Nephron progenitor cell (in vitro differentiated cells): ENCODE measurements at regions not wholly inside any gene's neighbourhood (a gene's known extent, or its start where the extent isn't known, plus 50 kb on each side); places are given as distances from the start of the nearest gene placed in this dataset.
"Not testable (repeated sequence)": the region's sequence is repeated elsewhere in the genome, so short reads cannot be mapped to it uniquely, and the experiment has no call there.

Source experiments
- DNase-seq: peaks from one replicate; pipeline ENCODE4 v3.0.0; 2021
- H3K27ac Mint-ChIP-seq: 2 replicates; pipeline ENCODE4 v1.8.0; 2021; ENCODE audit warnings: mild to moderate bottlenecking, moderate library complexity, mixed read lengths
- H3K27me3 Mint-ChIP-seq: 2 replicates; pipeline ENCODE4 v1.8.0; 2021; ENCODE audit warnings: mild to moderate bottlenecking, low read depth, mixed read lengths; ENCODE audit not compliant: poor library complexity
- H3K36me3 Mint-ChIP-seq: 2 replicates; pipeline ENCODE4 v1.8.0; 2021; ENCODE audit warnings: low read depth, mixed read lengths
- H3K4me1 Mint-ChIP-seq: 2 replicates; pipeline ENCODE4 v1.8.0; 2021; ENCODE audit warnings: mixed read lengths
- H3K4me3 Mint-ChIP-seq: 2 replicates; pipeline ENCODE4 v1.8.0; 2021; ENCODE audit warnings: mild to moderate bottlenecking, moderate library complexity, mixed read lengths
- H3K9me3 Mint-ChIP-seq: 2 replicates; pipeline ENCODE4 v1.8.0; 2021; ENCODE audit warnings: mild to moderate bottlenecking, moderate library complexity, mixed read lengths
- TF ChIP-seq, protein P1 (sequence below): fragments of 200-600 bp; sonication (generic); IDR thresholded peaks from 2 replicates; pipeline ENCODE4 v1.5.0; 2021; ENCODE audit warnings: antibody characterized with exemption

- peaks cover 8% of the 10 kb centered on the region for H3K36me3 Mint-ChIP-seq
- no peak overlapping the region for H3K27ac Mint-ChIP-seq
- peaks cover 31% of the 10 kb centered on the region for H3K9me3 Mint-ChIP-seq
- peaks cover 11% of the 10 kb centered on the region for H3K4me1 Mint-ChIP-seq
- no peak for DNase-seq
- TF ChIP-seq, protein P1, sequence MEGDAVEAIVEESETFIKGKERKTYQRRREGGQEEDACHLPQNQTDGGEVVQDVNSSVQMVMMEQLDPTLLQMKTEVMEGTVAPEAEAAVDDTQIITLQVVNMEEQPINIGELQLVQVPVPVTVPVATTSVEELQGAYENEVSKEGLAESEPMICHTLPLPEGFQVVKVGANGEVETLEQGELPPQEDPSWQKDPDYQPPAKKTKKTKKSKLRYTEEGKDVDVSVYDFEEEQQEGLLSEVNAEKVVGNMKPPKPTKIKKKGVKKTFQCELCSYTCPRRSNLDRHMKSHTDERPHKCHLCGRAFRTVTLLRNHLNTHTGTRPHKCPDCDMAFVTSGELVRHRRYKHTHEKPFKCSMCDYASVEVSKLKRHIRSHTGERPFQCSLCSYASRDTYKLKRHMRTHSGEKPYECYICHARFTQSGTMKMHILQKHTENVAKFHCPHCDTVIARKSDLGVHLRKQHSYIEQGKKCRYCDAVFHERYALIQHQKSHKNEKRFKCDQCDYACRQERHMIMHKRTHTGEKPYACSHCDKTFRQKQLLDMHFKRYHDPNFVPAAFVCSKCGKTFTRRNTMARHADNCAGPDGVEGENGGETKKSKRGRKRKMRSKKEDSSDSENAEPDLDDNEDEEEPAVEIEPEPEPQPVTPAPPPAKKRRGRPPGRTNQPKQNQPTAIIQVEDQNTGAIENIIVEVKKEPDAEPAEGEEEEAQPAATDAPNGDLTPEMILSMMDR, result no peak
- peaks cover 17% of the 10 kb centered on the region for H3K27me3 Mint-ChIP-seq
- H3K4me3 Mint-ChIP-seq, result no peak overlapping the region
These were observed 75.5 kb upstream of the TGM3 start for GRCh38 chr20:2220298-2220697.

DNA sequence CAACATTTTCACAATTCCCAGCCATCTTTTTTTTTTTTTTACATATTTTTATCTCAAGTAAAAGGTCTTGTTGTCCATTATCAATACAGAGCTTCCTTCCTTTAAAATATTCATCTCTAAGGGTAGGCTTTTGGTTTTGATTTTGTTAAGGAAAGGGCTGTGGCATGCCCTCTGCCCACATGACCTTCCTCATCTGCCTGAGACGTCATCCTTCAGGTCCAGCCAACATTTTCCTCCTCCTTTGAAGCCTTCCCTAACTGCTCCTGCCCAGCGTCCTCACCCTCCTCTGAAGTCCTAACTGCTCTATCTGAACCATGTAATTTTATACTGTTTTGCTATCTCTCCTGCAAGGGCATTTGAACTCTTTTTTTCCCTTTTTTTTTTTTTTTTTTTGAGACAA is 73.9 kb upstream of the TGM3 start:
- Mint-ChIP-seq H3K36me3 (peaks cover 8% of the 10 kb centered on the region), H3K27ac (peak overlapping the region; percentile 26), H3K4me3 (no peak overlapping the region), H3K27me3 (peaks cover 15% of the 10 kb centered on the region), H3K9me3 (peaks cover 31% of the 10 kb centered on the region), H3K4me1 (peaks cover 11% of the 10 kb centered on the region)
- TF ChIP-seq, protein P1, result no peak
- DNase-seq, result no peak

DNA sequence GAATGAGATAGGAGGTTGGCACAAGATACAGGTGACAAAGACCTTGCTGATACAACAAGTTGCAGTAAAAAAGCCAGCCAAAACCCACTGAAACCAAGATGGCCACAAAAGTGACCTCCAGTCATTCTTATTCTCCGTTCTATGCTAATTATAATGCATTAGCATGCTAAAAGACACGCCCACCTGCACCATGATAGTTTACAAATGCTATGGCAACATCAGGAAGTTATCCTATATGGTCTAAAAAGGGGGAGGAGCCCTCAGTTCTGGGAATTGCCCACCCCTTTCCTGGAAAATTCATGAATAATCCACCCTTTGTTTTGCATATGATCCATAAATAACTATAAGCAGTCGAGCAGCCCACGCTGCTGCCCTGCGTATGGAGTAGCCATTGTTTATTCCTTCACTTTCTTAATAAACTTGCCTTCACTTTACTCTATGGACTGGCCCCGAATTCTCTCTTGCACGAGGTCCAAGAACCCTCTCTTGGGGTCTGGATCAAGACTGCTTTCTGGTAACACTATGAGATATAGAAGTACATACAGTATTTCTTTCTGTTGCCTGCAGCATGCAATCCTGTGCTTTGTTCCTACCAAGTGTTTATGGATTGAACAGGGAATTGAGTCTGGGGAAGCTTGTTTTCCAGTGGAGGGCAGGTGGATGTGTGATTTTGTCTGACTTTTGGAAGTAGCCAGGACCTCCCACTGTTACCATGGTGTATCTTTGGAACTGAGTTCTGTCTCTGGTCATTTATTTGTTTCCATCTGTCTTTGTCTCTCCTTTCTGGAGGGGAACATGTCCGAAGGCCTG is 72.0 kb upstream of the TGM3 start:
- H3K4me3 Mint-ChIP-seq, result no peak overlapping the region
- no peak for DNase-seq
- peaks cover 26% of the 10 kb centered on the region for H3K9me3 Mint-ChIP-seq
- H3K27me3 Mint-ChIP-seq, result peaks cover 15% of the 10 kb centered on the region
- peaks cover 7% of the 10 kb centered on the region for H3K4me1 Mint-ChIP-seq
- H3K36me3 Mint-ChIP-seq, result peaks cover 8% of the 10 kb centered on the region
- H3K27ac Mint-ChIP-seq, result no peak overlapping the region
- TF ChIP-seq, protein P1, result no peak

- TF ChIP-seq, protein P1, result no peak
- H3K27me3 Mint-ChIP-seq, result peaks cover 15% of the 10 kb centered on the region
- DNase-seq, result no peak
- peaks cover 21% of the 10 kb centered on the region for H3K9me3 Mint-ChIP-seq
- H3K4me1 Mint-ChIP-seq, result peaks cover 7% of the 10 kb centered on the region
- H3K27ac Mint-ChIP-seq, result no peak overlapping the region
- no peak overlapping the region for H3K4me3 Mint-ChIP-seq
- peaks cover 8% of the 10 kb centered on the region for H3K36me3 Mint-ChIP-seq
These were observed 71.5 kb upstream of the TGM3 start for GRCh38 chr20:2224368-2224639.

DNA sequence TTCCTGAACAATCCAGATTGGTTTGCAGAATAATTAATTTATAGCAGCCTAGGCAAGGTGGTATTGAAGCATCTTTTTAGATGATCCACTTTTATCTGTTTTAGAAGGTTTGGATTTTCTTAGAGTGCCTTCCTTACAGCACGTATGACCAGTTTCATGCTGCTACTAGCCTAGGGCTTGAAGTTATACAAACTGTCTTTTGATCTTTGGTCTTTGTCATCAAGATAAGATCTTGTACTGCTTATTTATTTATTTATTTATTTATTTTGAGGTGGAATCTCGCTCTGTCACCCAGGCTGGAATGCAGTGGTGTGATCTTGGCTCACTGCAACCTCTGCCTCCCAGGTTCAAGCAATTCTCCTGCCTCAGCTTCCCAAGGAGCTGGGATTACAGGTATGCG is 68.5 kb upstream of the TGM3 start:
- H3K9me3 Mint-ChIP-seq, H3K36me3 Mint-ChIP-seq: not testable (repeated sequence)
- H3K27me3 Mint-ChIP-seq, result peaks cover 15% of the 10 kb centered on the region

GRCh38 chr20:2227861-2228260 is 67.9 kb upstream of the TGM3 start:
- Mint-ChIP-seq H3K4me3 (no peak overlapping the region), H3K36me3 (no peaks in the 10 kb centered on the region), H3K27me3 (peaks cover 14% of the 10 kb centered on the region), H3K27ac (no peak overlapping the region), H3K9me3 (no peaks in the 10 kb centered on the region), H3K4me1 (peaks cover 6% of the 10 kb centered on the region)
- DNase-seq, result no peak
- TF ChIP-seq, protein P1, result no peak

More for the DNA sequence above, 68.5 kb upstream of the TGM3 start:
- not testable (repeated sequence) for DNase-seq, H3K4me3 Mint-ChIP-seq, H3K4me1 Mint-ChIP-seq, H3K27ac Mint-ChIP-seq
